Neural crest cell (in vitro differentiated cells): ENCODE measurements at regions not wholly inside any gene's neighbourhood (a gene's known extent, or its start where the extent isn't known, plus 50 kb on each side); places are given as distances from the start of the nearest gene placed in this dataset.

ENCODE experiments used
- DNase-seq: peaks from one replicate; pipeline ENCODE4 v3.0.0; 2021; ENCODE audit warnings: low read depth, mixed read lengths, low spot score
- H3K27ac Mint-ChIP-seq: one replicate; pipeline ENCODE4 v1.8.0; 2021; ENCODE audit warnings: mild to moderate bottlenecking, mixed read lengths; ENCODE audit not compliant: unreplicated experiment
- H3K27me3 Mint-ChIP-seq: 2 replicates; pipeline ENCODE4 v1.8.0; 2021; ENCODE audit warnings: low read depth, mild to moderate bottlenecking, mixed read lengths
- H3K36me3 Mint-ChIP-seq: 2 replicates; pipeline ENCODE4 v1.8.0; 2021; ENCODE audit warnings: low read depth, mild to moderate bottlenecking, mixed read lengths
- H3K4me1 Mint-ChIP-seq: 2 replicates; pipeline ENCODE4 v1.8.0; 2021; ENCODE audit warnings: mixed read lengths
- H3K4me3 Mint-ChIP-seq: one replicate; pipeline ENCODE4 v1.8.0; 2021; ENCODE audit warnings: mild to moderate bottlenecking, mixed read lengths
- H3K9me3 Mint-ChIP-seq: 2 replicates; pipeline ENCODE4 v1.8.0; 2021; ENCODE audit warnings: mixed read lengths
- CTCF ChIP-seq: fragments of 200-600 bp; sonication (generic); conservative IDR thresholded peaks from 2 replicates; pipeline ENCODE4 v1.5.0; 2021; ENCODE audit warnings: antibody characterized with exemption, mild to moderate bottlenecking

DNA sequence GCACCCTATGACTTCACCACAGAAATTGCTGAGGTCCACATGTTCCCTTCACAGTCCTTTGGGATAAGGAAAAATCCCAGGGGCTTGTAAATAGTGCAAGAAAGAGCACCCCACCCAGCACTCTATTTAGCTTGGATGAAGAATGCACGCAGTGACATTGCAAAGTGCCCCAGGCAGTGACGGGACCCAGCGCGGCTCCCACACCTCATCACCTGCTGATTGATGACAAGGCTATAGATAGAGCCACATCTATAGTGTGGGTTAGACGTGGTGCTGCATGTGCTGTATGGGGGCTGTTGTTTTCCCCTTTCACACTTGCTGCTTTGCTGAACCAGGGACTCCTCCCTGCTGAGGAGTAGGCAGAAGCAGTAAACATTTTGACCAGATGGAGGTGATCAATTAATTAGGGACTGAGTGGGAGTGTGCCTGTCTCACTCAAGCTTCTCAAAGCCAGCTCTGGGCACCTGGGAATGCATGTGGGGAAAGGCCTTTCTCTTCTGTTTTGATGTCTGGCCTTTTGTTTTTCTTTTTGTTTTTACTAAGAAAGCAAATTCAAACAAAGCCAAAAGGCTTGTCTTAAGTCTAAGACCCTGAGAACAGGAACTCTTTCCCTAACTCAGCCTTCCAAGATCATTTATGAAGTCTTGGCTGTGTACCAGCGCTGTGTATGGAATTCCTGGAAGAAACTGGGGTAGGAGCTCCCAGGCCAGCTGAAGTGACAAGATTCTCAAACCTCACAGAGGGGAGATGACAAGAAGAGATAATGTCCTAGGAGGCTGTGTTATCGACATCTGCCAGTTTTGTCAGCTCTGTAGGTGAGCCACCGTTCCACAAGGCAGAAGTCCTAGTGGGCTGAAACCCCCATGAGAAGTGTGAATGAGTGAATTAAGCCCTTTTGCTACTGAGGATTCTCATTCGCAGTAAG is 219.7 kb downstream of the BARX2 start:
- DNase-seq, result no peak
- Mint-ChIP-seq H3K4me3 (no peak overlapping the region), H3K4me1 (no peaks in the 10 kb centered on the region), H3K9me3 (peaks cover 3% of the 10 kb centered on the region), H3K27me3 (peaks cover 6% of the 10 kb centered on the region), H3K36me3 (no peaks in the 10 kb centered on the region), H3K27ac (no peak overlapping the region)
- TF ChIP-seq CTCF, result no peak

- Mint-ChIP-seq H3K9me3 (peaks cover 3% of the 10 kb centered on the region), H3K27me3 (peaks cover 6% of the 10 kb centered on the region), H3K36me3 (no peaks in the 10 kb centered on the region), H3K27ac (no peak overlapping the region), H3K4me1 (no peaks in the 10 kb centered on the region), H3K4me3 (no peak overlapping the region)
- DNase-seq, result no peak
- TF ChIP-seq CTCF, result no peak
These were observed 219.3 kb upstream of the TMEM45B start for GRCh38 chr11:129596351-129596750.

GRCh38 chr11:129598378-129598777 is 217.3 kb upstream of the TMEM45B start:
- H3K4me3 Mint-ChIP-seq, result no peak overlapping the region
- H3K4me1 Mint-ChIP-seq, result no peaks in the 10 kb centered on the region
- H3K9me3 Mint-ChIP-seq, result peaks cover 3% of the 10 kb centered on the region
- TF ChIP-seq CTCF, result no peak
- no peaks in the 10 kb centered on the region for H3K36me3 Mint-ChIP-seq
- no peak for DNase-seq
- peaks cover 2% of the 10 kb centered on the region for H3K27me3 Mint-ChIP-seq
- no peak overlapping the region for H3K27ac Mint-ChIP-seq

- Mint-ChIP-seq H3K4me3 (no peak overlapping the region), H3K36me3 (no peaks in the 10 kb centered on the region), H3K27ac (no peak overlapping the region), H3K27me3 (peaks cover 9% of the 10 kb centered on the region), H3K9me3 (no peaks in the 10 kb centered on the region), H3K4me1 (no peaks in the 10 kb centered on the region)
- DNase-seq, result no peak
- no peak for TF ChIP-seq CTCF
These were observed 209.8 kb upstream of the TMEM45B start for GRCh38 chr11:129605815-129606214.

DNA sequence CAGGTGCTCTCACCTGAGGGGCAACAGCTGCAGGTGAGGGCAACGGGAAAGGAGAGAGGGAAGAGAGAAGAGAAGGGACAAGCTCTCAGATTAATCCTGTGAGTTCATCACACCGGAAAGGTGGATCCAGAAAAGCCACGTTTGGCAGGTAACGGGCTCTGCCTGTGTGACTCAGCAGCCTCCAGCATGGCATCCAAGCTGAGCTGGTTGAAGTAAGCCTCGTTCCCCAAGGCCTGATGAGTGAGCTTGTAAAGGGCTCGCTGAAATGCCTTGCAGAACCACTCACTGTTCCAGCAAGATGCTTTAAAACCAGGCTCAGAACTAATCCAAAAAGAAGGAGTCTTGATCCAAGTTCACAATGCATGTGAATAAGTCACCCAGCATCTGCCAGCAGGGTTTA is 206.9 kb upstream of the TMEM45B start:
- no peak overlapping the region for H3K4me3 Mint-ChIP-seq
- peaks cover 7% of the 10 kb centered on the region for H3K27me3 Mint-ChIP-seq
- no peak for DNase-seq
- H3K27ac Mint-ChIP-seq, result no peak overlapping the region
- no peaks in the 10 kb centered on the region for H3K36me3 Mint-ChIP-seq
- peaks cover 13% of the 10 kb centered on the region for H3K4me1 Mint-ChIP-seq
- no peak for TF ChIP-seq CTCF
- H3K9me3 Mint-ChIP-seq, result no peaks in the 10 kb centered on the region
